ENCODE measurements at regions not wholly inside any gene's neighbourhood (a gene's known extent, or its start where the extent isn't known, plus 50 kb on each side); places are given as distances from the start of the nearest gene placed in this dataset.

DNA sequence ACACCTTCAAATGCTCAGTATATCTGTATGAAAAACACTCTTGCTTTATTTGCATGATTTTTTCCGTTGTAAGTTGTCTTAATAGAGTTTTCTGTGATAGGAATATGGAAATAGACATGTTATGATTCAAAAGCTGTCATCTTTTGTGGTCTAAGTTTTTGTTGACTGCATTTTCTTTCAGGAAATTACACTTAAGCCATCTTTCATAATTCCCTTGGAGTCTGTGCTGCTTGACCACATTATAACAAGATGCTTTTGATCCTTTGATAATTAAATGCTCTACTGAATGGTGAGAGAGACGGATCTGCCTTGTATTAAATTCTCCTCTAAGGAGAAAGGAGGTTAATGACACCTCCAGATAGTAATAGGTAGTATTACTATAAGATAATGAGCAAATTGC is 272.8 kb upstream of the DAAM1 start:
- in situ Hi-C loops (cut with HindIII; ENCODE audit: extremely low pct_ligation_motif_present, low pct_unique_long_range_greater_than_20kb) (no loop called here), intact Hi-C loops (cut with micrococcal nuclease; ENCODE audit: unreplicated experiment) (no loop called here)
- Histone ChIP-seq H3K4me3 (replicated peaks in 1 of 3; ENCODE audit: insufficient read depth in 1 of 3, low read depth in 2 of 3, low read length in 3 of 3) (no peak overlapping the region), H3K4me1 (ENCODE audit: insufficient read depth, low read length) (no peaks in the 10 kb centered on the region), H3K27ac (ENCODE audit: extremely low read length, insufficient read depth, low read length) (no peak overlapping the region), H3K36me3 (replicated peaks in 1 of 2; ENCODE audit: control insufficient read depth in 1 of 2, insufficient read depth in 2 of 2, low read length in 2 of 2) (no peaks in the 10 kb centered on the region), H3K9ac (ENCODE audit: insufficient read depth, low read depth, low read length) (no peak overlapping the region), H3K27me3 (ENCODE audit: control insufficient read depth in 1 of 2, insufficient read depth in 2 of 2, low read length in 2 of 2) (no peaks in the 10 kb centered on the region; a peak in 1 of 5 replicates), H3K4me2 (ENCODE audit: low read depth, low read length) (no peak overlapping the region), H3K79me2 (ENCODE audit: insufficient read depth, low read length) (no peaks in the 10 kb centered on the region), H2AFZ (ENCODE audit: low read length) (no peak overlapping the region), H3K9me3 (ENCODE audit: low read length) (no peaks in the 10 kb centered on the region), H4K20me1 (ENCODE audit: insufficient read depth, low read length) (no peaks in the 10 kb centered on the region)
- BruUV-seq (replicated peaks), result no TSS peak
- ChIA-PET POLR2A (no interaction called here), CTCF (ENCODE audit: low intra/inter-chr PET ratio, low total read pairs) (no interaction called here)
- TF ChIP-seq ZNF382 (CRISPR knock-in tag; IDR thresholded peaks at IDR 0.05; ENCODE audit: borderline replicate concordance), result no peak
- no peak for TF ChIP-seq KLF9 (CRISPR knock-in tag; IDR thresholded peaks at IDR 0.05; ENCODE audit: low read depth)
- no peak for TF ChIP-seq ZNF337 (CRISPR knock-in tag; IDR thresholded peaks at IDR 0.05; ENCODE audit: borderline replicate concordance, low read depth)
- TF ChIP-seq FOXA1 (IDR thresholded peaks at IDR 0.05), result no peak
- no peak for TF ChIP-seq FOXA1 (CRISPR knock-in tag; IDR thresholded peaks at IDR 0.05)
- TF ChIP-seq E2F5 (CRISPR knock-in tag; conservative IDR thresholded peaks at IDR 0.05), result no peak
- TF ChIP-seq ZBTB21 (CRISPR knock-in tag; IDR thresholded peaks at IDR 0.05), result no peak
- no peak for TF ChIP-seq TEAD2 (CRISPR knock-in tag; IDR thresholded peaks at IDR 0.05)
- TF ChIP-seq RFX1 (IDR thresholded peaks at IDR 0.05), result no peak
- TF ChIP-seq RFX5 (IDR thresholded peaks at IDR 0.05; ENCODE audit: low read depth, low read length), result no peak
- TF ChIP-seq ZNF530 (CRISPR knock-in tag; IDR thresholded peaks at IDR 0.05; ENCODE audit: low read depth), result no peak
- no peak for TF ChIP-seq ZNF776 (CRISPR knock-in tag; IDR thresholded peaks at IDR 0.05)
- ATAC-seq, result no peak
- no peak for FAIRE-seq
- WGBS (ENCODE audit: low lambda C conversion rate), result 0% methylated on average over 2 of the region's 2 CpGs
- DNase-seq (ENCODE audit: low spot score), result no peak

Measured in HepG2 (cell line).